NB4 (cell line): ENCODE measurements at regions not wholly inside any gene's neighbourhood (a gene's known extent, or its start where the extent isn't known, plus 50 kb on each side); places are given as distances from the start of the nearest gene placed in this dataset.
"Not testable (repeated sequence)": the region's sequence is repeated elsewhere in the genome, so short reads cannot be mapped to it uniquely, and the experiment has no call there.

Experiments
- DNase-seq: peaks from one replicate; pipeline ENCODE4 v3.0.0; 2010; ENCODE audit warnings: low read depth
- H3K4me3 ChIP-seq: one replicate; pipeline ENCODE4 v1.5.1; 2011; ENCODE audit warnings: mild to moderate bottlenecking, low read depth, low read length, moderate library complexity
- CTCF ChIP-seq: IDR thresholded peaks from one replicate; pipeline ENCODE4 v1.5.1; 2012; ENCODE audit warnings: low read depth, low read length
- MAX ChIP-seq: IDR thresholded peaks from 2 replicates; pipeline ENCODE4 v1.6.1; 2011; ENCODE audit warnings: low read depth, low read length
- MYC ChIP-seq: IDR thresholded peaks from 2 replicates; pipeline ENCODE4 v1.6.1; 2011; ENCODE audit warnings: low read depth, low read length
- POLR2A ChIP-seq: IDR thresholded peaks from 2 replicates; pipeline ENCODE4 v1.6.1; 2011; ENCODE audit warnings: mild to moderate bottlenecking; ENCODE audit not compliant: insufficient read length; ENCODE audit errors: extremely low read depth

DNA sequence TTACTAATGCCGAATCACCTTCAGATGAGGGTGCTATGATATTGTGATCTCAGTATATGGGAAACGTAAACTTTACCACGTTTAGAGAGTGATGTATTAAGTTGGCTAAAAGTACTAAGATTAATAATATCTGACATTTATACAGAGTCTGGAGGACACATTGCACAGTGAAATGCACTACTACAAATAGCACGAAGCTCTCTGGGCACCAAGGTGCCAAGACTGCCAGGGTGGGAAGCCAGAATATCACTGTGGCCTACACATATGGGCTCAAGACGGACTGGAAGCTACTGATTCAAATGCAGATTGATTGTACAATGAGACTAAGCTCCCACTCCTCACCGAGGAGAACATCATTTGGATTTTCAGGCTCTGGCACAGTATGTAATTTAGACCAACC, 113.3 kb upstream of the LIPC start:
- DNase-seq = no peak
- TF ChIP-seq MYC (no peak), POLR2A (no peak), CTCF (no peak), MAX (no peak)

DNA sequence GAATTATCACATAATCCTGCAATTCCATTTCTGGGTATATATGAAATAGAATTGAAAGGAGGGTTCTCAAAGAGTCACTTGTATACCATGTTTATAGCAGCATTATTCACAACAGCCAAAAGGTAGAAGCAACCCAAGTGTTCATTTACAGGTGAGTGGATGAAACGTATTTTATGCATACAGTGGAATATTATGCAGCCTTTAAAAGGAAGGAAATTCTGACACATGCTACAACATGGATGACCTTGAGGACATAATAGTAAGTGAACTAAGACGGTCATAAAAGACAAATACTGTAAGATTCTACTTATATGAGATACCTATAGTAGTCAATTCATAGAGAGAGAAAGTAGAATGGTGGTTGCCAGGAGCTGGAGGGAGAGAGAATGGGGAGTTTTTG, 110.8 kb upstream of the LIPC start:
- TF ChIP-seq CTCF (no peak), MYC (no peak), POLR2A (no peak), MAX (no peak)
- no peak overlapping the region for H3K4me3 ChIP-seq
- no peak for DNase-seq

More for the DNA sequence above, 113.3 kb upstream of the LIPC start:
- H3K4me3 ChIP-seq = no peak overlapping the region

DNA sequence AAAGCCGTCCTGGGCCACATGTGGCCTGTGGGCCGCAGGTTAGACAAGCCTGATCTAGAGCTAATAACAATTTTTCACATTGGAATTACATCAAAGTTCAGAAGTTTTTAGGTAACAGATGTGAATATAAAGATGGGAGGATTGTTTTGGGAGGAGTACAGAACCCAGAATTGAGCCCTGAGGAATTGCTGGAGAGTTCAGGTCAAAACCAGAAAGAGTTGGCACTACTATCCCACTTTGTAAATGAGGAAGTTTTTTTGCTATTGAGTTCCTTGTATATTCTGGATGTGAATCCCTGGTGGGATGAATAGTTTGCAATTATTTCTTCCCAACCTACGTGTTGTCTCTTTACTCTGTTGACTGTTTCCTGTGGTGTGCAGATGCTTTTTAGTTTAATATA, 109.5 kb upstream of the LIPC start:
- no peak overlapping the region for H3K4me3 ChIP-seq
- DNase-seq = no peak
- no peak for TF ChIP-seq CTCF
- TF ChIP-seq MAX = no peak
- TF ChIP-seq MYC = no peak

DNA sequence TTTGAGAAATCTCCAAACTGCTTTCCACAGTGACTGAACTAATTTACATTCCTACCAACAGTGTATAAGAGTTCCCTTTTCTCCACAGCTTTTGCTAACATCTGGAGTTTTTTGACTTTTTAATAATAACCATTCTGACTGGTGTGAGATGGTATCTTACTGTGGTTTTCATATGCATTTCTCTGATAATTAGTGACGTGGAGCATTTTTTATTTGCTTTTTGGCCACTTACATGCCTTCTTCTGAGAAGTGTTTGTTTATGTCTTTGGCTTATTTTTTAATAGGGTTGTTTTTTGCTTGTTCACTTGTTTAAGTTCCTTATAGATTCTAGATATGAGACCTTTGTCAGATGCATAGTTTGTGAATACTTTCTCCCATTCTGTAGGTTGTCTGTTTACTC, 108.5 kb upstream of the LIPC start:
- not testable (repeated sequence) for DNase-seq, H3K4me3 ChIP-seq

GRCh38 chr15:58324533-58324932, 107.3 kb upstream of the LIPC start:
- TF ChIP-seq CTCF = no peak
- H3K4me3 ChIP-seq = no peak overlapping the region
- DNase-seq = no peak

- TF ChIP-seq MYC (no peak), POLR2A (no peak), CTCF (no peak), MAX (no peak)
- DNase-seq = no peak
- H3K4me3 ChIP-seq = no peak overlapping the region
These were observed 103.8 kb upstream of the LIPC start for GRCh38 chr15:58327958-58328357.

DNA sequence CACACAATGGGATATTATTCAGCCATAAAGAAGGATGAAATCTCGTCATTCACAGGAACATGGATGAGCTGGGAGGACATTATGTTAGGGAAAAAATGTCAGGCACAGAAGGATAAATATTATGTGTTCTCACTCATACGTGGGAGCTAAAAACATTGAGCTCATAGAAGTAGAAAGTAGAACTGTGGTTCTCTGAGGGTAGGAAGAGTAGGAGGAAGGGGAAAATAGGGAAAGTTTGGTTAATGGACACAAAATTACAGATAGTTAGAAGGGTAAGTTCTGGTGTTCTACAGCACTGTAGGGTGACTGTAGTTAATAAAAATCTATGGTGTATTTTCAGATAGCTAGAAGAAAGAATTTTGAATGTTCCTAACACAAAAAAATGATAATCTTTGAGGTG, 102.6 kb upstream of the LIPC start:
- DNase-seq = no peak
- TF ChIP-seq POLR2A (no peak), CTCF (no peak), MAX (no peak), MYC (no peak)
- no peak overlapping the region for H3K4me3 ChIP-seq
